ENCODE measurements at regions not wholly inside any gene's neighbourhood (a gene's known extent, or its start where the extent isn't known, plus 50 kb on each side); places are given as distances from the start of the nearest gene placed in this dataset.
"Not testable (repeated sequence)": the region's sequence is repeated elsewhere in the genome, so short reads cannot be mapped to it uniquely, and the experiment has no call there.

GRCh38 chr15:93360976-93361375, 272.0 kb upstream of the RGMA start:
- H3K27ac Mint-ChIP-seq: no peak overlapping the region
- H3K27me3 Mint-ChIP-seq (ENCODE audit: insufficient read depth): peaks cover 3% of the 10 kb centered on the region
- H3K36me3 Mint-ChIP-seq (ENCODE audit: low read depth): no peaks in the 10 kb centered on the region
- no peaks in the 10 kb centered on the region for H3K4me1 Mint-ChIP-seq (ENCODE audit: low read depth)
- H3K4me3 Mint-ChIP-seq: no peak overlapping the region
- no peaks in the 10 kb centered on the region for H3K9me3 Mint-ChIP-seq
- intact Hi-C loops (cut with micrococcal nuclease): no loop called here
- DNase-seq (ENCODE audit: low spot score): no peak

GRCh38 chr15:93360318-93360717, 271.3 kb upstream of the RGMA start:
- no peaks in the 10 kb centered on the region for H3K4me1 Mint-ChIP-seq (ENCODE audit: low read depth)
- H3K27ac Mint-ChIP-seq: no peak overlapping the region
- no peak overlapping the region for H3K4me3 Mint-ChIP-seq
- no peak for DNase-seq (ENCODE audit: low spot score)
- H3K9me3 Mint-ChIP-seq: no peaks in the 10 kb centered on the region
- intact Hi-C loops (cut with micrococcal nuclease): no loop called here
- no peaks in the 10 kb centered on the region for H3K36me3 Mint-ChIP-seq (ENCODE audit: low read depth)
- H3K27me3 Mint-ChIP-seq (ENCODE audit: insufficient read depth): peaks cover 3% of the 10 kb centered on the region

GRCh38 chr15:93359425-93360131, 270.6 kb upstream of the RGMA start:
- intact Hi-C loops (cut with micrococcal nuclease): no loop called here
- Mint-ChIP-seq H3K36me3 (ENCODE audit: low read depth) (no peaks in the 10 kb centered on the region), H3K27me3 (ENCODE audit: insufficient read depth) (peaks cover 3% of the 10 kb centered on the region), H3K4me1 (ENCODE audit: low read depth) (no peaks in the 10 kb centered on the region), H3K9me3 (no peaks in the 10 kb centered on the region), H3K4me3 (no peak overlapping the region), H3K27ac (no peak overlapping the region)
- DNase-seq (ENCODE audit: low spot score): no peak

- intact Hi-C loops (cut with micrococcal nuclease): no loop called here
- no peaks in the 10 kb centered on the region for H3K9me3 Mint-ChIP-seq
- peaks cover 3% of the 10 kb centered on the region for H3K27me3 Mint-ChIP-seq (ENCODE audit: insufficient read depth)
- H3K36me3 Mint-ChIP-seq (ENCODE audit: low read depth): no peaks in the 10 kb centered on the region
- no peaks in the 10 kb centered on the region for H3K4me1 Mint-ChIP-seq (ENCODE audit: low read depth)
- DNase-seq (ENCODE audit: low spot score): no peak
- H3K4me3 Mint-ChIP-seq: no peak overlapping the region
- no peak overlapping the region for H3K27ac Mint-ChIP-seq
Observed at GRCh38 chr15:93359060-93359408, 270.0 kb upstream of the RGMA start.

GRCh38 chr15:93358166-93359059, 269.4 kb upstream of the RGMA start:
- Mint-ChIP-seq H3K36me3 (ENCODE audit: low read depth) (no peaks in the 10 kb centered on the region), H3K27ac (no peak overlapping the region), H3K4me1 (ENCODE audit: low read depth) (no peaks in the 10 kb centered on the region), H3K9me3 (no peaks in the 10 kb centered on the region), H3K4me3 (no peak overlapping the region), H3K27me3 (ENCODE audit: insufficient read depth) (peaks cover 3% of the 10 kb centered on the region)
- intact Hi-C loops (cut with micrococcal nuclease): no loop called here
- no peak for DNase-seq (ENCODE audit: low spot score)

GRCh38 chr15:93348711-93349545, 259.9 kb upstream of the RGMA start:
- Mint-ChIP-seq H3K4me3 (no peak overlapping the region), H3K9me3 (no peaks in the 10 kb centered on the region), H3K36me3 (ENCODE audit: low read depth) (no peaks in the 10 kb centered on the region), H3K27me3 (ENCODE audit: insufficient read depth) (peaks cover 7% of the 10 kb centered on the region), H3K27ac (no peak overlapping the region), H3K4me1 (ENCODE audit: low read depth) (no peaks in the 10 kb centered on the region)
- DNase-seq (ENCODE audit: low spot score): no peak
- intact Hi-C loops (cut with micrococcal nuclease): no loop called here

GRCh38 chr15:93347986-93348385, 259.0 kb upstream of the RGMA start:
- H3K4me1 Mint-ChIP-seq (ENCODE audit: low read depth): no peaks in the 10 kb centered on the region
- H3K4me3 Mint-ChIP-seq: no peak overlapping the region
- no peak for DNase-seq (ENCODE audit: low spot score)
- H3K27ac Mint-ChIP-seq: no peak overlapping the region
- no peaks in the 10 kb centered on the region for H3K36me3 Mint-ChIP-seq (ENCODE audit: low read depth)
- no peaks in the 10 kb centered on the region for H3K9me3 Mint-ChIP-seq
- H3K27me3 Mint-ChIP-seq (ENCODE audit: insufficient read depth): peaks cover 7% of the 10 kb centered on the region
- intact Hi-C loops (cut with micrococcal nuclease): no loop called here

- DNase-seq (ENCODE audit: low spot score): no peak
- Mint-ChIP-seq H3K27me3 (ENCODE audit: insufficient read depth) (peaks cover 12% of the 10 kb centered on the region), H3K27ac (no peak overlapping the region), H3K36me3 (ENCODE audit: low read depth) (no peaks in the 10 kb centered on the region), H3K4me1 (ENCODE audit: low read depth) (no peaks in the 10 kb centered on the region), H3K4me3 (no peak overlapping the region), H3K9me3 (no peaks in the 10 kb centered on the region)
- intact Hi-C loops (cut with micrococcal nuclease): no loop called here
Observed at GRCh38 chr15:93345981-93346380, 257.0 kb upstream of the RGMA start.

GRCh38 chr15:93343402-93343801, 254.4 kb upstream of the RGMA start:
- DNase-seq (ENCODE audit: low spot score); H3K9me3 Mint-ChIP-seq; H3K27ac Mint-ChIP-seq; intact Hi-C loops (cut with micrococcal nuclease); H3K4me3 Mint-ChIP-seq; H3K4me1 Mint-ChIP-seq (ENCODE audit: low read depth); H3K36me3 Mint-ChIP-seq (ENCODE audit: low read depth): not testable (repeated sequence)
- H3K27me3 Mint-ChIP-seq (ENCODE audit: insufficient read depth): peaks cover 14% of the 10 kb centered on the region

GRCh38 chr15:93341164-93341563, 252.2 kb upstream of the RGMA start:
- H3K4me3 Mint-ChIP-seq: no peak overlapping the region
- no peaks in the 10 kb centered on the region for H3K4me1 Mint-ChIP-seq (ENCODE audit: low read depth)
- no peak for DNase-seq (ENCODE audit: low spot score)
- intact Hi-C loops (cut with micrococcal nuclease): no loop called here
- H3K27ac Mint-ChIP-seq: no peak overlapping the region
- no peaks in the 10 kb centered on the region for H3K9me3 Mint-ChIP-seq
- peaks cover 7% of the 10 kb centered on the region for H3K27me3 Mint-ChIP-seq (ENCODE audit: insufficient read depth)
- no peaks in the 10 kb centered on the region for H3K36me3 Mint-ChIP-seq (ENCODE audit: low read depth)

- no peak overlapping the region for H3K27ac Mint-ChIP-seq
- H3K4me3 Mint-ChIP-seq: no peak overlapping the region
- peaks cover 7% of the 10 kb centered on the region for H3K27me3 Mint-ChIP-seq (ENCODE audit: insufficient read depth)
Observed at GRCh38 chr15:93340406-93340805, 251.4 kb upstream of the RGMA start.

GRCh38 chr15:93333796-93334195, 244.8 kb upstream of the RGMA start:
- H3K4me3 Mint-ChIP-seq: no peak overlapping the region
- no peak for DNase-seq (ENCODE audit: low spot score)
- H3K27me3 Mint-ChIP-seq (ENCODE audit: insufficient read depth): peaks cover 16% of the 10 kb centered on the region
- no peaks in the 10 kb centered on the region for H3K4me1 Mint-ChIP-seq (ENCODE audit: low read depth)
- no peaks in the 10 kb centered on the region for H3K36me3 Mint-ChIP-seq (ENCODE audit: low read depth)
- no peaks in the 10 kb centered on the region for H3K9me3 Mint-ChIP-seq
- H3K27ac Mint-ChIP-seq: no peak overlapping the region
- intact Hi-C loops (cut with micrococcal nuclease): no loop called here

More at GRCh38 chr15:93340406-93340805, 251.4 kb upstream of the RGMA start:
- no peak for DNase-seq (ENCODE audit: low spot score)
- no peaks in the 10 kb centered on the region for H3K36me3 Mint-ChIP-seq (ENCODE audit: low read depth)
- H3K9me3 Mint-ChIP-seq: no peaks in the 10 kb centered on the region
- H3K4me1 Mint-ChIP-seq (ENCODE audit: low read depth): no peaks in the 10 kb centered on the region
- intact Hi-C loops (cut with micrococcal nuclease): no loop called here

- peaks cover 16% of the 10 kb centered on the region for H3K27me3 Mint-ChIP-seq (ENCODE audit: insufficient read depth)
- H3K4me1 Mint-ChIP-seq (ENCODE audit: low read depth); intact Hi-C loops (cut with micrococcal nuclease); H3K4me3 Mint-ChIP-seq; H3K9me3 Mint-ChIP-seq; H3K27ac Mint-ChIP-seq; H3K36me3 Mint-ChIP-seq (ENCODE audit: low read depth); DNase-seq (ENCODE audit: low spot score): not testable (repeated sequence)
Observed at GRCh38 chr15:93333126-93333525, 244.1 kb upstream of the RGMA start.

All from activated T-helper 1 cell treated with anti-CD3 and anti-CD28 coated beads, Interleukin-12 subunit alpha, Interleukin-12 subunit beta, Interleukin-2, Interleukin-4 antibody, amounts not matched to agents 30 ng/mL and 10 ng/mL and 1 ng/mL, durations not matched to agents 14 hours and 24 hours and 36 hours (primary cell).